Liver (tissue), 2 donors: ENCODE measurements at regions not wholly inside any gene's neighbourhood (a gene's known extent, or its start where the extent isn't known, plus 50 kb on each side); places are given as distances from the start of the nearest gene placed in this dataset.

Experiments used
- TF ChIP-seq, protein P1 (sequence below): fragments of 150-350 bp; IDR thresholded peaks from 2 replicates; pipeline ENCODE4 v1.5.1; 2017; ENCODE audit warnings: improper control_type of control experiment, low read depth, low read length; ENCODE audit not compliant: missing input control
- TF ChIP-seq, protein P2 (sequence below): IDR thresholded peaks from 2 replicates; pipeline ENCODE4 v1.6.1; 2016; ENCODE audit warnings: antibody characterized with exemption
- donor health status: healthy.

DNA sequence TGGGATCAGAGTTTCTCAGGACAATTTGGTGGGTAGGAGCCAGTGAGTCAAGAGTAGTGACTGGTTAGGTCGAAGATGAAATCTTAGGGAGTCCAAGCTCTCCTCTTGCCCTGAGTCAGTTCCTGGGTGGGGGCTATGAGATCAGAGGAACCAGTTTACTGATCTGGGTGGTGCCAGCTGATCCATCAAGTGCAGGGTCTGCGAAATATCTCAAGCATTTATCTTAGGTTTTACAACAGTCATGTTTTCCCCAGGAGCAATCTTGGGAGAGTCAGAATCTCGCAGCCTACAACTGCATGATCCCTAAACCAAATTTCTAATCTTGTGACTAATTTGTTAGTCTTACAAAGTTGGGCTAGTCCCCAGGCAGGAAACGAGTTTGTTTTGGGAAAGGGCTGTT, 1833.2 kb upstream of the PCDH7 start:
- TF ChIP-seq, protein P1, sequence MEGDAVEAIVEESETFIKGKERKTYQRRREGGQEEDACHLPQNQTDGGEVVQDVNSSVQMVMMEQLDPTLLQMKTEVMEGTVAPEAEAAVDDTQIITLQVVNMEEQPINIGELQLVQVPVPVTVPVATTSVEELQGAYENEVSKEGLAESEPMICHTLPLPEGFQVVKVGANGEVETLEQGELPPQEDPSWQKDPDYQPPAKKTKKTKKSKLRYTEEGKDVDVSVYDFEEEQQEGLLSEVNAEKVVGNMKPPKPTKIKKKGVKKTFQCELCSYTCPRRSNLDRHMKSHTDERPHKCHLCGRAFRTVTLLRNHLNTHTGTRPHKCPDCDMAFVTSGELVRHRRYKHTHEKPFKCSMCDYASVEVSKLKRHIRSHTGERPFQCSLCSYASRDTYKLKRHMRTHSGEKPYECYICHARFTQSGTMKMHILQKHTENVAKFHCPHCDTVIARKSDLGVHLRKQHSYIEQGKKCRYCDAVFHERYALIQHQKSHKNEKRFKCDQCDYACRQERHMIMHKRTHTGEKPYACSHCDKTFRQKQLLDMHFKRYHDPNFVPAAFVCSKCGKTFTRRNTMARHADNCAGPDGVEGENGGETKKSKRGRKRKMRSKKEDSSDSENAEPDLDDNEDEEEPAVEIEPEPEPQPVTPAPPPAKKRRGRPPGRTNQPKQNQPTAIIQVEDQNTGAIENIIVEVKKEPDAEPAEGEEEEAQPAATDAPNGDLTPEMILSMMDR: no peak
- TF ChIP-seq, protein P2, sequence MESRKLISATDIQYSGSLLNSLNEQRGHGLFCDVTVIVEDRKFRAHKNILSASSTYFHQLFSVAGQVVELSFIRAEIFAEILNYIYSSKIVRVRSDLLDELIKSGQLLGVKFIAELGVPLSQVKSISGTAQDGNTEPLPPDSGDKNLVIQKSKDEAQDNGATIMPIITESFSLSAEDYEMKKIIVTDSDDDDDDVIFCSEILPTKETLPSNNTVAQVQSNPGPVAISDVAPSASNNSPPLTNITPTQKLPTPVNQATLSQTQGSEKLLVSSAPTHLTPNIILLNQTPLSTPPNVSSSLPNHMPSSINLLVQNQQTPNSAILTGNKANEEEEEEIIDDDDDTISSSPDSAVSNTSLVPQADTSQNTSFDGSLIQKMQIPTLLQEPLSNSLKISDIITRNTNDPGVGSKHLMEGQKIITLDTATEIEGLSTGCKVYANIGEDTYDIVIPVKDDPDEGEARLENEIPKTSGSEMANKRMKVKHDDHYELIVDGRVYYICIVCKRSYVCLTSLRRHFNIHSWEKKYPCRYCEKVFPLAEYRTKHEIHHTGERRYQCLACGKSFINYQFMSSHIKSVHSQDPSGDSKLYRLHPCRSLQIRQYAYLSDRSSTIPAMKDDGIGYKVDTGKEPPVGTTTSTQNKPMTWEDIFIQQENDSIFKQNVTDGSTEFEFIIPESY: no peak
